ENCODE measurements at regions not wholly inside any gene's neighbourhood (a gene's known extent, or its start where the extent isn't known, plus 50 kb on each side); places are given as distances from the start of the nearest gene placed in this dataset.

- Histone ChIP-seq H3K27me3 (ENCODE audit: control insufficient read depth, insufficient read depth, low read length) (peaks cover 5% of the 10 kb centered on the region; the same call in 1 of the 2 replicates), H3K36me3 (ENCODE audit: control insufficient read depth, insufficient read depth, low read length) (no peaks in the 10 kb centered on the region), H3K9me3 (ENCODE audit: control insufficient read depth, insufficient read depth, low read depth, low read length) (no peaks in the 10 kb centered on the region), H3K27ac (ENCODE audit: low read length) (no peak overlapping the region), H3K4me3 (ENCODE audit: low read depth in 2 of 2, low read length in 2 of 2) (no peak overlapping the region), H3K4me1 (ENCODE audit: control insufficient read depth, insufficient read depth, low read length) (no peaks in the 10 kb centered on the region)
- POLR2A ChIA-PET, result no interaction called here
- intact Hi-C loops (cut with micrococcal nuclease; ENCODE audit: unreplicated experiment) (no loop called here), in situ Hi-C loops (cut with HindIII; ENCODE audit: low pct_unique_long_range_greater_than_20kb, low sequenced_read_pairs) (no loop called here)
- no peak for DNase-seq (ENCODE audit: low read depth, low spot score)
- no peak for TF ChIP-seq POLR2AphosphoS5 (IDR thresholded peaks at IDR 0.05; ENCODE audit: low read depth, low read length)
- no peak for TF ChIP-seq TCF7L2 (IDR thresholded peaks at IDR 0.05; ENCODE audit: low read depth, low read length)
- no peak for TF ChIP-seq CTCF (IDR thresholded peaks at IDR 0.05)
- TF ChIP-seq SIN3A (IDR thresholded peaks at IDR 0.05; ENCODE audit: borderline replicate concordance, insufficient read depth, low read depth, low read length), result no peak
- no peak for TF ChIP-seq REST (IDR thresholded peaks at IDR 0.05; ENCODE audit: insufficient read depth in 1 of 2, low read depth in 2 of 2, low read length in 1 of 2)
- BruUV-seq (replicated peaks), result no TSS peak
- CTCF ChIA-PET, result no interaction called here
- no peak for ATAC-seq
These were observed 56.9 kb upstream of the TMEM178A start for GRCh38 chr2:39608686-39609441.

- POLR2A ChIA-PET, result no interaction called here
- in situ Hi-C loops (cut with HindIII; ENCODE audit: low pct_unique_long_range_greater_than_20kb, low sequenced_read_pairs), result no loop called here
- CTCF ChIA-PET, result no interaction called here
These were observed 55.8 kb upstream of the TMEM178A start for GRCh38 chr2:39609917-39610316.

More at GRCh38 chr2:39609917-39610316, 55.8 kb upstream of the TMEM178A start:
- H3K4me1 ChIP-seq (ENCODE audit: control insufficient read depth, insufficient read depth, low read length), result no peaks in the 10 kb centered on the region
- H3K36me3 ChIP-seq (ENCODE audit: control insufficient read depth, insufficient read depth, low read length), result no peaks in the 10 kb centered on the region
- H3K27ac ChIP-seq (ENCODE audit: low read length), result no peak overlapping the region
- H3K9me3 ChIP-seq (ENCODE audit: control insufficient read depth, insufficient read depth, low read depth, low read length), result no peaks in the 10 kb centered on the region
- BruUV-seq (replicated peaks), result no TSS peak
- TF ChIP-seq TCF7L2 (IDR thresholded peaks at IDR 0.05; ENCODE audit: low read depth, low read length) (no peak), REST (IDR thresholded peaks at IDR 0.05; ENCODE audit: insufficient read depth in 1 of 2, low read depth in 2 of 2, low read length in 1 of 2) (no peak), SIN3A (IDR thresholded peaks at IDR 0.05; ENCODE audit: borderline replicate concordance, insufficient read depth, low read depth, low read length) (no peak), POLR2AphosphoS5 (IDR thresholded peaks at IDR 0.05; ENCODE audit: low read depth, low read length) (no peak), CTCF (IDR thresholded peaks at IDR 0.05) (no peak)
- DNase-seq (ENCODE audit: low read depth, low spot score) (no peak), ATAC-seq (no peak)
- peaks cover 7% of the 10 kb centered on the region; the same call in 1 of the 2 replicates for H3K27me3 ChIP-seq (ENCODE audit: control insufficient read depth, insufficient read depth, low read length)
- no peak overlapping the region for H3K4me3 ChIP-seq (ENCODE audit: low read depth in 2 of 2, low read length in 2 of 2)
- intact Hi-C loops (cut with micrococcal nuclease; ENCODE audit: unreplicated experiment), result no loop called here

Measured in Panc1 (cell line).